Body of pancreas (tissue), 4 donors: ENCODE measurements at regions not wholly inside any gene's neighbourhood (a gene's known extent, or its start where the extent isn't known, plus 50 kb on each side); places are given as distances from the start of the nearest gene placed in this dataset.

Experiments used
- POLR2A ChIP-seq, 3 donors: fragments of 450-650 bp; IDR thresholded peaks; one replicate each; pipeline ENCODE4 v1.6.1; 2016; ENCODE audit warnings: antibody characterized with exemption in 3 of 3, mild to moderate bottlenecking in 2 of 3
- TF ChIP-seq, protein P1 (sequence below), 7 experiments: fragments of 450-650 bp in 4 of 7; fragments of 200-600 bp in 3 of 7; sonication (generic) in 3 of 7; IDR thresholded peaks; one replicate each; pipeline ENCODE4 v1.5.1; 2016 to 2019; ENCODE audit warnings: antibody characterized with exemption in 7 of 7

DNA sequence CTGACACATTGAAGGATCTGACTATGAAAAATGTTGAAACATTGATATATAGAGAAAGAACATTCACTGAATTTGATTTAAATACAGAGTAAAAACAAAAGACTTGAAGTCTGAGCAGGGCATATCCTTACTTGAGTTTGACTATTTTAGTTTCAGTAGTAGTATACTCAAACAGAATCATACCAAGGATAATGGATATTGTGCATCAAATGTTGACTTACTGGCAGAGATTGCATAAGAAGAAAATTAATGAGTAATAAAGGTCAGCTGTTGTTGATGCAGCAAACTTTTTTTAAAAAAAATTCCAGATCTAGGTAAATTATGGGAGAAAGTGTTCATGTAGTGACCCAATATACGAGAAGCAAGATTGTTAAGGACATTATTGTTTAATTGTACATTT, 94.5 kb upstream of the APOOL start:
- TF ChIP-seq POLR2A (IDR thresholded peaks at IDR 0.05): no peak
- TF ChIP-seq, protein P1, sequence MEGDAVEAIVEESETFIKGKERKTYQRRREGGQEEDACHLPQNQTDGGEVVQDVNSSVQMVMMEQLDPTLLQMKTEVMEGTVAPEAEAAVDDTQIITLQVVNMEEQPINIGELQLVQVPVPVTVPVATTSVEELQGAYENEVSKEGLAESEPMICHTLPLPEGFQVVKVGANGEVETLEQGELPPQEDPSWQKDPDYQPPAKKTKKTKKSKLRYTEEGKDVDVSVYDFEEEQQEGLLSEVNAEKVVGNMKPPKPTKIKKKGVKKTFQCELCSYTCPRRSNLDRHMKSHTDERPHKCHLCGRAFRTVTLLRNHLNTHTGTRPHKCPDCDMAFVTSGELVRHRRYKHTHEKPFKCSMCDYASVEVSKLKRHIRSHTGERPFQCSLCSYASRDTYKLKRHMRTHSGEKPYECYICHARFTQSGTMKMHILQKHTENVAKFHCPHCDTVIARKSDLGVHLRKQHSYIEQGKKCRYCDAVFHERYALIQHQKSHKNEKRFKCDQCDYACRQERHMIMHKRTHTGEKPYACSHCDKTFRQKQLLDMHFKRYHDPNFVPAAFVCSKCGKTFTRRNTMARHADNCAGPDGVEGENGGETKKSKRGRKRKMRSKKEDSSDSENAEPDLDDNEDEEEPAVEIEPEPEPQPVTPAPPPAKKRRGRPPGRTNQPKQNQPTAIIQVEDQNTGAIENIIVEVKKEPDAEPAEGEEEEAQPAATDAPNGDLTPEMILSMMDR (IDR thresholded peaks at IDR 0.05): no peak
